T-helper 22 cell (primary cell): ENCODE measurements at regions not wholly inside any gene's neighbourhood (a gene's known extent, or its start where the extent isn't known, plus 50 kb on each side); places are given as distances from the start of the nearest gene placed in this dataset.

Experiments
- DNase-seq: peaks from one replicate; pipeline ENCODE4 v3.0.0-alpha.2; 2020; ENCODE audit warnings: low read depth

DNA sequence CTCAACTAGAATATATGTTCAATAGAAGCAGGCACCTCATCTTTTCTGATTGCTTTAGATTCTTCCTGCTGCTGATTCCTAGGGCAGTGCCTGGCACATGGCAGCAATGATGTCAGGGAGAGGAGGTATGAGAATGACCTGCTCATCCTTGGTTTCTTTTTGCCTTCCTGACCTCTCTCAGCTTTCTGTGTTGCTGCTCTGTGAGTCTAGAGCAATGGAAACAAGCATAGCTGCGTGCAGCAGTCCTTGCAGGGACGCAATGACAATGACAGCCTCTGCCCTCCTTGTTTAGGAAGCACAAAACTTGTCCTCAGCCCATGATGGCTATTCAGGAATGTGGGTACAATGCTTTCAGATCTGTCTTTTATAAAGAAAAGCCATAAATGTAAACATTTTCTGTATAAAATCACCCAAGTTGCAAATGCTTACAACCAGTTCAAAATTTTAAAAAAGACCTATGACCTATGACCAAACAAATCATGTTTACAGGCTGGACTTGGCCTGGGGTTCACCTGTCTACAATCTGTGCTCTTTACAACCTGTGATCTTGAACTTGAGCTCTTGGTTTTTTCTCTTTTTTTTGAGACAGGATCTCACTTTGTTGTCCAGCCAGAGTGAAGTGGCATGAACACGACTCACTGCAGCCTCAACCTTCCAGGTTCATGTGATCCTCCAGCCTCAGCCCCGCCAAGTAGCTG lies 549.4 kb upstream of the ATP2B1 start:
- no peak for DNase-seq

- DNase-seq = no peak
Measured at GRCh38 chr12:90254796-90255195, 546.2 kb upstream of the ATP2B1 start.

- no peak for DNase-seq
Measured at GRCh38 chr12:90253674-90254181, 545.1 kb upstream of the ATP2B1 start.

- no peak for DNase-seq
Measured at GRCh38 chr12:90253136-90253535, 544.5 kb upstream of the ATP2B1 start.

DNA sequence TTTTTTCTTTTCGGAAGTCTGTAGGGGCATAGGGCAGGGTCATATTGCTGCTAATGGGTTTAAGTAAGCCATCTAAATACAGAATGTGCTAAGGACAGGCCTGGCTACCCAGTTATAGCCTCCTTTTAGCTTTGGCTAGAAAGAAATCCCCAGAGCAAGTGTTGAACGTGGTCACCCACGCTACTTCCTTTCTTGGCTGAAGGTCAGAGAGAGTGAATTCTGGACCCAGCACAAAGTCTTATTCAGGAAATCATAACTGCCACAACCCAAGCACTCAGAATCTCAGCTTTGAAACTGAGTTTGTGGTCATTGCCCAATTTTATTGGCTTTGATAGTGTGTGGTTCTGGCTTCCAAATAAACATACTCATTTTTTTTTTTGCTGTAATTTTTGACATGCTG lies 542.1 kb upstream of the ATP2B1 start:
- no peak for DNase-seq

- DNase-seq = no peak
Measured at GRCh38 chr12:90250042-90250441, 541.4 kb upstream of the ATP2B1 start.

DNA sequence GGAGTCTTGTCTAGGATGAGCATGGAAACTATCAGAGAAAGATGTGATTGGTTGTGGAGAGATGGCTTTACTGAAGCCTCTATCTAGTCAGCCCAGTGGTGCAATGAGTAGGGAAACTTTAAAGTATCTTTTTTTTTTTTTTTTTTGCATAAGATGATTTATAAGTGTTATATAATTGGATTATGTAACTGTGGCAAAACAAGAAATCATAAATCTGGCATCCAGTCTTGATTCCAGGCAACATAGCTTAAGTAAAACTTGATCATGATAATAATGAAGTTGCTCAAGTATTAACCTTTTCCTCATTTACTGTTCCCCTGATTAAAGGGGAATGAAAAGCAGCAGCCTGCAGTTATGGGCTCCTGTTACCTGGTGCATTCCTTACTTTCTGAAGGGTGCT lies 538.0 kb upstream of the ATP2B1 start:
- no peak for DNase-seq

DNA sequence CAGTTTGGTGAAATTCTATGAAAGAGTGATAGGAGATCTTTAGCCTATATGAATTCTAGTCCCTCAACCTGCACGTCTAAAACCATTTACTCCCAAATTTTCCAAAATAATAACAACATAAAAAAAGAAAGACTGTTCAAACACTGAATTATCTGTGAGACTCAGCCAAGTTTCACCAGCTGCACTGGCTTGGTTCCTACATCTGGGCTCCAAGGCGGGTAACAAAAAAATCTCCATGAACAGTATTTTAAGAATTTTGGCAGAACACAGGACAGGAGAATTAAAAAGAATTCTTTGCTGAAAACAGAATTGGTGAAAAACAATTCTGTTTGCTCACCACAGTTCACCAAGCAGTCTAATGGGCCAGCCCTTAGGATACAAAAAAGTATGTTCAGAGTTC lies 536.8 kb upstream of the ATP2B1 start:
- no peak for DNase-seq

GRCh38 chr12:90244232-90244631 lies 535.6 kb upstream of the ATP2B1 start:
- DNase-seq = no peak

- no peak for DNase-seq
Measured at GRCh38 chr12:90243211-90243610, 534.6 kb upstream of the ATP2B1 start.

DNA sequence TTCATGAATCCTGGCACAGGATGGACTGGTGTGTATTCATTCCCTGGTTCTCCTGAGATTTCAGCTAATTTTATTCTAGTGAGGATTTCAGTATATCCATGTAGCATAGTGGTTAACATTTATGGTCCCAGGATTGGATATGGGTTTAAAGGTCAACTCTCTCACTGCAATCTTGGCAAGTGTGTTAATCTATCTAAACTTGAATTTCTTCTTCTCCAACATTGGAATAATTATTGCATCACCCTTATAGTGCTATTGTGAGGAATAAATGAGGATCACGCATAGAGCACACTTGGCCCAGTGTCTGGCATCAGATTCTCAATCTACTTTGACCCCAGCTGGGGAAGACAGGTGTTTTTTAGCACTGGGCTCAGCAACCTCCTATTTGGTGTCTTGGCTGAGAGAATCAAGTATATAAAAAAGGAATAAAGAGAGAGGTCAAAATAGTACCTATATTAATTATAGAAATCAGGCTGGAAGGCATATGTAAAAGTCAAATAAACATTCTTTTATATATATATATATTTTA lies 531.2 kb upstream of the ATP2B1 start:
- DNase-seq = no peak

DNA sequence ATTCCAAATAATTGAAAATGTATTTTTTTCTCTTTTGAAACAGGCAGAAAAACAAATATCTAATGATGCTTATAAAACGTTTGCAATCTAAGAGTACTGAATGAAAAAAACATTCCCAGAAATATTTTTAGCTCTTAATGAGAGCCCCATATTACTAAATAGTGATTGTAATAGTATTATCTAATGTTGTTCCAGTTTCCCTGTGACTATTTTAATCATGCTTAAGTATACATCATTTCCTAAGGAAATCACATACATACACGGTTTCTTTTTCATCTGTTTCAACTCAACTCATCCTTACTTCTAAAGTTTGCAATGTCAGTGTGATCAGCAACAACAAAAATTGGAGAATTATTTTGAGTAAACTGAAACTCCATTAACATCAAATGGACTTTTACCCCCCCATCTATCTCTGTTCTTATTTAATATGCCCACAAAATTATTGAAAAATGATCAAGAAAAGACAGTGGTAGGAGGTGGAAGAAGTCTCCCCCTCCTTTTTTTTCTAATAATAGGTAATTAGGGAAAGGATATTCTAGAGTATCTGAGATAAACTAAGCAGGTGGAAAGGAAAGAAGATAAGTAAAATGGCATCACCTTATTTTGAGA lies 530.1 kb upstream of the ATP2B1 start:
- no peak for DNase-seq

GRCh38 chr12:90237841-90238240 lies 529.2 kb upstream of the ATP2B1 start:
- no peak for DNase-seq

DNA sequence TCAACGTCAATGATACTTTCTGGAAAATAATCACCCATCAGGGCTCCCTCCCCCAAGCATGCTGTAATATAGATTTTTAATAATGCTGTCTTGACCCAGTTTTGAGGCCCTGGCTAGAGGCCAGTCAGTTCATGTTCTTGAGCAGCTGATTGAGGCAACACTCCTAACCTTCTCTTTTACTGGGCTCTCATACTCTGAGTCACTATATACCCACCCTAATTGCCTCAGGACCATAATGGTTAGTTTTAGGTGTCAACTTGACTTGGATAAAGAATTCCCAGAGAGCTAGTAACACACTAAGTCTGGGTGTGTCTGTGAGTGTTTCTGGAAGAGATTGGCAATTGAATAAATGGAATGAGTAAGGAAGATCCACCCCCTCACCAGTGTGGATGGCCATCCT lies 527.0 kb upstream of the ATP2B1 start:
- no peak for DNase-seq

DNA sequence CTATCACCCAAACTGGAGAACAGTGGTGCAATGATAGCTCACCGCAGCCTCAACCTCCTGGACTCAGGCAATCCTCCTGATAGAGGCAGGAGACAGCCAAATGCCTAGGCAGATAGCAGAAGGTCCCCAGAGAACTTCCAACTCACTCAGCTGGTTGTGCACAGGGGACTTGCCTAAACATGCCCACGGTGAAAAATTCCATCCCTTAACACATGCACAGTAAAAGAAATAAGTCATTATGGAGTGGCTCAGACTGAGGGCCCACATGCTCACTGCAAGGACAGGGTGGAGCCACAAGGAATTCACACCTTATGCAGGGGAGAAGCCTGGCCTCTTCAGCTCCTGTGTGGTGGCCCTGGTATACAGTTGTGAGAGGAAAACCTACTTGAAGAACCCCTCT lies 525.8 kb upstream of the ATP2B1 start:
- DNase-seq = no peak

- DNase-seq = no peak
Measured at GRCh38 chr12:90233168-90234100, 524.8 kb upstream of the ATP2B1 start.

DNA sequence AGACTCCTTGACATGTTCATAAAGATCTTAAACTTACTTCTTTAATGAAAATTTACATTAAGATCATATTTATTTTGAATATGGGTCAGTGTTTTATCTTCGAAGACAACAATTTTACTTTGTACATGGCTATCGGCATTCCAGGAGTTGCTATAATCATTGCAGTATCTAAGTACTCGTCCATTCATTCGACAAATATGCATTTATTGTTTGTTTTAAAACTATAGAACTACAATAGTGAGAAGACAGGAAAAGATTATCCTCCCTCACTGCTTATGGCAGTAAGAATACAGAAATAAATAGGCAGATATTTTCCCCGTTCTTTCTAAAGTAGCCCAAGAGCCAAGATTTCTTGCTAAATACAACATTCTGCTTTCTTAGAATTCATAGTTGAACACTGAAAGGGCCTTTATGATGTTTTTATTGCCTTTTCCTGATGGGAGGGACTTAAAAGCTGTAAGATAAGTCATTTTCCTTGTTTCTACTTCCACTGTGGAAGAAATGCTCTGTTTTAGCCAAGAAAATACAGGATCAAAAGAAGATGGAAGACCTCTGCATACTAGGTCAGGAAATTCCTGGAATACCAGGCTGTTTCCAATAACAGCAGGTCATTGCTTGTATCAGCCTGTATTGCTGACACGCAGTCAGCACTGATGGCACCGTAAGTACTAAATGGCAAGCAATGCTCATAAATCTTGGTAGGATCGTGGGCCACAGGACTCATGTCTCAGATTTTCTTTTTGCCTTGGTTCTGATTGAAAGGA lies 521.0 kb upstream of the ATP2B1 start:
- no peak for DNase-seq

DNA sequence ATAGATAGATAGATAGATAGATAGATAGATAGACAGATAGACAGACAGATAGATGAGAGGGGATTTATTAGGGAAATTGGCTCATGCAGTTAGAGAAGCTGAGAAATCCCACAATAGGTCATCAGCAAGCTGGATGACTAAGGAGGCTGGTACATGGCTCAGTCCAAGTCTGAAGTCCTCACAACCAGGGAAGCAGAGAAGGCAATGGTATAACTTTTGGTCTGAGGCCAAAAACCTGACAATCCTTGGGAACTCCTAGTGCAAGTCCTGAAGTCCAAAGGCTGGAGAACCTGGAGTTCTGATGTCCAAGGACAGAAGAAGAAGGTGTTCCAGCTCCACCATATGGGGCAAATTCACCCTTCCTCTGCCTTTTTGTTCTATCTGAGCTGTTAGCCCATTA lies 517.6 kb upstream of the ATP2B1 start:
- no peak for DNase-seq

DNA sequence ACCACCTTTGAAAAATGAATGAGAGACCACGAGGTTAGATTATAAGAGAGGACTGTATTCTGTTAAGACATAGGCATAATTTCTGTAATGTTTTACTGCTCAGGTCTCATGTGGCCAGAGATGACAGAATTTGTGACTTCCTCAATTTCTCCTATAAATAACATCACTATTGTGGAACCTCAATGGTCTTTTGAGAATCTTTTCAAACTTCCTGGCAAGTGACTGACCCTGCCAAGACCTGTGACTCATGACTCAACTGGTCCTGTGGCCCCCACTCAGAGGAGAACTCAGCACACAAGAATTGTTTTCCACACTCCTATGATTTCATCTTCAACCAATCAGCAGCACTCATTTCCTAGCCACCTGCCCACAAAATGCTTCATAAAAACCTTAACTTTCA lies 508.2 kb upstream of the ATP2B1 start:
- DNase-seq = no peak

DNA sequence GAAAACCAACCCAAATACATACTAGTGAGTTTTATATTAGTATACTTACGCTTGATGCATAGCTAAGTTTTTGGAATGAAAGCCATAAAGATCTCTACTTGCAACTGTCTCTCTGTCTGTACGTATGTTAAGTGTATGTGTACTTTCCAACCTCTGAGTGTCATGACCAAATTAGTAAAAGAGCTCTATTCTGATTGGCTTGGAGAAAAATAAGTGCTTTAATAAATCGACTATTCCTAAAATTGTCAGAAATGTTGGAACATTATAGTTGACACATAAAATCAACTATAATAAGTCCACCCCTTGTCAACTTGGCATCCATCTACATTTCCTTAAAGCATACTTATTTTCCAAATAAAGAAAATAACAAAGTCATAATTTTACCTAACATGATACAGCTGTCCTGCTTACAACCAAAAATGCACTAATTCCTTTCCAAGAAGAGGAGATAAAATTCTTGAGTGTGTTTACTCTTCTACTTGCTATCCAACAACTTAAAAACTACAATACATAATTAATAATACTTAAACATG lies 507.4 kb upstream of the ATP2B1 start:
- DNase-seq = no peak

GRCh38 chr12:90211017-90211416 lies 502.4 kb upstream of the ATP2B1 start:
- no peak for DNase-seq

- DNase-seq = no peak
Measured at GRCh38 chr12:90209029-90209428, 500.4 kb upstream of the ATP2B1 start.
